ENCODE measurements at regions not wholly inside any gene's neighbourhood (a gene's known extent, or its start where the extent isn't known, plus 50 kb on each side); places are given as distances from the start of the nearest gene placed in this dataset.

- no peak for TF ChIP-seq CTCF (IDR thresholded peaks at IDR 0.05; ENCODE audit: poor library complexity, severe bottlenecking)
- no peak for TF ChIP-seq MXI1 (conservative IDR thresholded peaks at IDR 0.05; ENCODE audit: poor library complexity, severe bottlenecking)
- no peak for TF ChIP-seq POLR2AphosphoS5 (IDR thresholded peaks at IDR 0.05)
These were observed 61.9 kb upstream of the IGFBP7 start for GRCh38 chr4:57172065-57172464.
